Chondrocyte (in vitro differentiated cells): ENCODE measurements at regions not wholly inside any gene's neighbourhood (a gene's known extent, or its start where the extent isn't known, plus 50 kb on each side); places are given as distances from the start of the nearest gene placed in this dataset.
"Not testable (repeated sequence)": the region's sequence is repeated elsewhere in the genome, so short reads cannot be mapped to it uniquely, and the experiment has no call there.

Experiments
- DNase-seq: peaks from one replicate; pipeline ENCODE4 v3.0.0; 2021; ENCODE audit warnings: mixed read lengths, low spot score
- H3K27ac Mint-ChIP-seq: one replicate; pipeline ENCODE4 v1.8.0; 2021; ENCODE audit warnings: mild to moderate bottlenecking, moderate library complexity, mixed read lengths; ENCODE audit not compliant: unreplicated experiment
- H3K27me3 Mint-ChIP-seq: 2 replicates; pipeline ENCODE4 v1.8.0; 2021; ENCODE audit warnings: low read depth, mixed read lengths
- H3K36me3 Mint-ChIP-seq: 2 replicates; pipeline ENCODE4 v1.8.0; 2021; ENCODE audit warnings: low read depth, mixed read lengths
- H3K4me1 Mint-ChIP-seq: 2 replicates; pipeline ENCODE4 v1.8.0; 2021; ENCODE audit warnings: low read depth, mild to moderate bottlenecking, mixed read lengths
- H3K4me3 Mint-ChIP-seq: one replicate; pipeline ENCODE4 v1.8.0; 2021; ENCODE audit warnings: mild to moderate bottlenecking, moderate library complexity, mixed read lengths; ENCODE audit not compliant: unreplicated experiment
- H3K9me3 Mint-ChIP-seq: 2 replicates; pipeline ENCODE4 v1.8.0; 2021; ENCODE audit warnings: low read depth, mixed read lengths
- CTCF ChIP-seq: fragments of 200-600 bp; sonication (generic); IDR thresholded peaks from 2 replicates; pipeline ENCODE4 v1.5.0; 2021; ENCODE audit warnings: antibody characterized with exemption, mild to moderate bottlenecking, moderate library complexity

- Mint-ChIP-seq H3K27me3 (peaks cover 40% of the 10 kb centered on the region), H3K9me3 (no peaks in the 10 kb centered on the region), H3K27ac (no peak overlapping the region), H3K36me3 (no peaks in the 10 kb centered on the region), H3K4me3 (no peak overlapping the region), H3K4me1 (no peaks in the 10 kb centered on the region)
- no peak for DNase-seq
- no peak for TF ChIP-seq CTCF
Observed at GRCh38 chr11:13782390-13783075, 114.1 kb downstream of the FAR1 start.

GRCh38 chr11:13784441-13784840 lies 116.0 kb downstream of the FAR1 start:
- no peaks in the 10 kb centered on the region for H3K4me1 Mint-ChIP-seq
- H3K27ac Mint-ChIP-seq: no peak overlapping the region
- TF ChIP-seq CTCF: no peak
- no peak overlapping the region for H3K4me3 Mint-ChIP-seq
- H3K36me3 Mint-ChIP-seq: no peaks in the 10 kb centered on the region
- H3K9me3 Mint-ChIP-seq: no peaks in the 10 kb centered on the region
- H3K27me3 Mint-ChIP-seq: peaks cover 35% of the 10 kb centered on the region
- no peak for DNase-seq

GRCh38 chr11:13784855-13785254 lies 116.4 kb downstream of the FAR1 start:
- H3K27me3 Mint-ChIP-seq: peaks cover 33% of the 10 kb centered on the region
- no peak for TF ChIP-seq CTCF
- no peak overlapping the region for H3K4me3 Mint-ChIP-seq
- no peaks in the 10 kb centered on the region for H3K36me3 Mint-ChIP-seq
- H3K4me1 Mint-ChIP-seq: no peaks in the 10 kb centered on the region
- no peak for DNase-seq
- H3K27ac Mint-ChIP-seq: no peak overlapping the region
- H3K9me3 Mint-ChIP-seq: no peaks in the 10 kb centered on the region

GRCh38 chr11:13786688-13787087 lies 118.2 kb downstream of the FAR1 start:
- H3K4me1 Mint-ChIP-seq: no peaks in the 10 kb centered on the region
- H3K27ac Mint-ChIP-seq: no peak overlapping the region
- no peak overlapping the region for H3K4me3 Mint-ChIP-seq
- no peaks in the 10 kb centered on the region for H3K36me3 Mint-ChIP-seq
- H3K9me3 Mint-ChIP-seq: no peaks in the 10 kb centered on the region
- peaks cover 27% of the 10 kb centered on the region for H3K27me3 Mint-ChIP-seq
- no peak for DNase-seq
- no peak for TF ChIP-seq CTCF

GRCh38 chr11:13797616-13798015 lies 129.1 kb downstream of the FAR1 start:
- H3K36me3 Mint-ChIP-seq, DNase-seq, H3K4me3 Mint-ChIP-seq, H3K27ac Mint-ChIP-seq, H3K4me1 Mint-ChIP-seq, H3K27me3 Mint-ChIP-seq: not testable (repeated sequence)
- H3K9me3 Mint-ChIP-seq: peaks cover 10% of the 10 kb centered on the region

GRCh38 chr11:13800901-13801300 lies 132.4 kb downstream of the FAR1 start:
- no peak overlapping the region for H3K27ac Mint-ChIP-seq
- H3K36me3 Mint-ChIP-seq: no peaks in the 10 kb centered on the region
- H3K27me3 Mint-ChIP-seq: peaks cover 3% of the 10 kb centered on the region
- no peak for TF ChIP-seq CTCF
- peaks cover 13% of the 10 kb centered on the region for H3K9me3 Mint-ChIP-seq
- no peaks in the 10 kb centered on the region for H3K4me1 Mint-ChIP-seq
- DNase-seq: no peak
- H3K4me3 Mint-ChIP-seq: no peak overlapping the region
